K562 (cell line): ENCODE measurements at regions not wholly inside any gene's neighbourhood (a gene's known extent, or its start where the extent isn't known, plus 50 kb on each side); places are given as distances from the start of the nearest gene placed in this dataset.
A peak's percentile ranks its signal among the peaks of the same experiment; 100 is the strongest.

ENCODE experiments used
- BCOR ChIP-seq: fragments of 450-650 bp; IDR thresholded peaks from 2 replicates; pipeline ENCODE4 v1.6.1; 2016
- CTBP1 ChIP-seq: fragments of 450-650 bp; IDR thresholded peaks from 2 replicates; pipeline ENCODE4 v1.6.1; 2016; ENCODE audit warnings: borderline replicate concordance
- GMEB1 ChIP-seq: fragments of 250-450 bp; sonication (Bioruptor Pico); IDR thresholded peaks from 2 replicates; pipeline ENCODE4 v1.4.0; 2020; ENCODE audit warnings: mild to moderate bottlenecking
- MGA ChIP-seq: fragments of 450-650 bp; IDR thresholded peaks from 2 replicates; pipeline ENCODE4 v1.6.1; 2016; ENCODE audit warnings: mild to moderate bottlenecking, moderate library complexity
- MTA1 ChIP-seq: fragments of 450-650 bp; IDR thresholded peaks from 2 replicates; pipeline ENCODE4 v1.6.1; 2017; ENCODE audit warnings: borderline replicate concordance
- SMARCA5 ChIP-seq: fragments of 450-650 bp; IDR thresholded peaks from 2 replicates; pipeline ENCODE4 v1.6.1; 2016
- STAT6 ChIP-seq: sonication (generic); formaldehyde crosslinking; IDR thresholded peaks from 2 replicates; pipeline ENCODE4 v1.8.1; 2023; ENCODE audit warnings: mild to moderate bottlenecking, missing genetic modification reagents
- TBL1XR1 ChIP-seq, 2 experiments: IDR thresholded peaks; 2 replicates each; pipeline ENCODE4 v1.6.1; 2012; ENCODE audit warnings: improper control_type of control experiment in 2 of 2, low read length in 2 of 2, mild to moderate bottlenecking in 1 of 2
- TCF3 ChIP-seq: sonication (generic); formaldehyde crosslinking; IDR thresholded peaks from 2 replicates; pipeline ENCODE4 v1.4.0; 2020; ENCODE audit warnings: mild to moderate bottlenecking, missing genetic modification reagents
- TGIF2 ChIP-seq: sonication (generic); formaldehyde crosslinking; IDR thresholded peaks from 2 replicates; pipeline ENCODE4 v1.8.1; 2022; ENCODE audit warnings: mild to moderate bottlenecking, missing genetic modification reagents, moderate library complexity
- ZC3H8 ChIP-seq: fragments of 450-650 bp; IDR thresholded peaks from 2 replicates; pipeline ENCODE4 v1.6.1; 2017
- ZNF274 ChIP-seq: IDR thresholded peaks from 2 replicates; pipeline ENCODE4 v1.6.1; 2011; ENCODE audit warnings: low read depth, mild to moderate bottlenecking, low read length, moderate library complexity, borderline replicate concordance

- TF ChIP-seq MGA (no peak), STAT6 (CRISPR knock-in tag) (no peak), CTBP1 (peak; percentile 68; the same call in 1 of the 2 replicates), MTA1 (no peak), SMARCA5 (no peak; the same call in 1 of the 2 replicates), ZC3H8 (no peak), GMEB1 (CRISPR knock-in tag) (no peak), TBL1XR1 (IDR thresholded peaks at IDR 0.05; ENCODE audit: low read length in 2 of 2) (no peak), ZNF274 (no peak), TCF3 (no peak; the same call in 1 of the 2 replicates), BCOR (peak; percentile 22; the same call in 1 of the 2 replicates), TGIF2 (no peak)
These were observed 102.4 kb upstream of the IKZF1 start (continued) for GRCh38 chr7:50202052-50202555.
